Testis (tissue), 2 donors: ENCODE measurements at regions not wholly inside any gene's neighbourhood (a gene's known extent, or its start where the extent isn't known, plus 50 kb on each side); places are given as distances from the start of the nearest gene placed in this dataset.

ENCODE experiments used
- DNase-seq: peaks from one replicate; pipeline ENCODE4 v3.0.0-alpha.2; 2019
- H3K27ac ChIP-seq, 2 donors: fragments of 200-600 bp; sonication (generic); one replicate each; pipeline ENCODE4 v1.5.1; 2019
- H3K27me3 ChIP-seq: fragments of 200-600 bp; sonication (generic); one replicate; pipeline ENCODE4 v1.5.1; 2019
- H3K36me3 ChIP-seq: fragments of 200-600 bp; sonication (generic); one replicate; pipeline ENCODE4 v1.5.1; 2017; ENCODE audit warnings: low read depth; ENCODE audit errors: missing control alignments
- H3K4me1 ChIP-seq: fragments of 200-600 bp; sonication (generic); one replicate; pipeline ENCODE4 v1.5.1; 2019
- H3K4me3 ChIP-seq, 2 donors: fragments of 200-600 bp; sonication (generic); one replicate each; pipeline ENCODE4 v1.5.1; 2017 to 2019
- H3K9me3 ChIP-seq: fragments of 200-600 bp; sonication (generic); one replicate; pipeline ENCODE4 v1.5.1; 2017
- POLR2A ChIP-seq: fragments of 450-650 bp; IDR thresholded peaks from one replicate; pipeline ENCODE4 v1.6.1; 2017; ENCODE audit warnings: antibody characterized with exemption, mild to moderate bottlenecking, moderate library complexity
- WGBS, 2 donors: methylation state at CpG; one replicate each; pipeline ENCODE4 v1.1.5; 2018; 5-methylcytosine and 5-hydroxymethylcytosine counted together
- intact Hi-C: fragments of 100-400 bp; cut with DNase I; formaldehyde crosslinking; loops from one replicate; pipeline ENCODE4 v1.15.1; 2023; ENCODE audit warnings: low total_unique reads
- small RNA-seq, 2 donors: library from RNA; depleted of rRNA; stranded (forward); fragments of <200 nt; gene quantifications; one replicate each; pipeline ENCODE3, GENCODE V24; 2016
- TF ChIP-seq, protein P1 (sequence below), 3 experiments: fragments of 450-650 bp in 2 of 3; fragments of 200-600 bp in 1 of 3; sonication (generic) in 1 of 3; IDR thresholded peaks; one replicate each; pipeline ENCODE4 v1.5.1; 2016 to 2019; ENCODE audit warnings: antibody characterized with exemption in 3 of 3, mild to moderate bottlenecking in 2 of 3, moderate library complexity in 1 of 3

DNA sequence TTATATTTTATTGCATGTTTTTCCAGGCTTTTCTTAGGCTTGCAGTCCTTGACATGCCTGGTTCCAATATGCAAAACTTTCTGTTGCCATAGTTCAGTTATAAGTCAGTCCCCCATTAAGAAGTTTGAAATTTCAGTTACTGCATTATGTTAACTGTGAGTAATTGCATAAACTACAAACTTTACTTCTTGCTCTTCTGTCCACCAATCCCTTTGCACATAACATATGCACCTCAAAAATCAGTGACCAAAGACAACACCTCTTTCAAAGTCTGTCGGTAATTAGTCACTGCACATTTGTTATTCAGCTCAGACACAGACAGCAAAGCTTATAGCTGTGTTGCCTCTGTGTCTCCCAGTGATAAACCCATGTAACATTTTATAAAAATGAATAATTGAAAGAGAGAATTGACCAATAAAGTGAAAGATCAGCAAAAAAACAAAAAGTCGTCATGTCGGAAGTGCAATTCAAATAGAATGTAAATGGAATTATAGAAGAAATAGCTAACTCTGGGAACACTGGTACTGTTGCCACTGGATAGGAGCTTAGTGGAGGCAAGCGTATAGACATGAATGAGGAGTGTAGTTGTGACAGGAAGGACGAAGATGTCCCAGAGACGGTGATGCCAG, 50.3 kb upstream of the BTBD3 start:
- no peaks in the 10 kb centered on the region for H3K36me3 ChIP-seq
- 82 to 85% methylated on average over 6 of the region's 6 CpGs for WGBS, 2 donors
- intact Hi-C loops, result no loop called here
- DNase-seq, result no peak
- no peak overlapping the region for H3K27ac ChIP-seq
- H3K27me3 ChIP-seq, result no peaks in the 10 kb centered on the region
- no peaks in the 10 kb centered on the region for H3K9me3 ChIP-seq
- no peaks in the 10 kb centered on the region for H3K4me1 ChIP-seq
- no peak for TF ChIP-seq POLR2A
- TF ChIP-seq, protein P1, sequence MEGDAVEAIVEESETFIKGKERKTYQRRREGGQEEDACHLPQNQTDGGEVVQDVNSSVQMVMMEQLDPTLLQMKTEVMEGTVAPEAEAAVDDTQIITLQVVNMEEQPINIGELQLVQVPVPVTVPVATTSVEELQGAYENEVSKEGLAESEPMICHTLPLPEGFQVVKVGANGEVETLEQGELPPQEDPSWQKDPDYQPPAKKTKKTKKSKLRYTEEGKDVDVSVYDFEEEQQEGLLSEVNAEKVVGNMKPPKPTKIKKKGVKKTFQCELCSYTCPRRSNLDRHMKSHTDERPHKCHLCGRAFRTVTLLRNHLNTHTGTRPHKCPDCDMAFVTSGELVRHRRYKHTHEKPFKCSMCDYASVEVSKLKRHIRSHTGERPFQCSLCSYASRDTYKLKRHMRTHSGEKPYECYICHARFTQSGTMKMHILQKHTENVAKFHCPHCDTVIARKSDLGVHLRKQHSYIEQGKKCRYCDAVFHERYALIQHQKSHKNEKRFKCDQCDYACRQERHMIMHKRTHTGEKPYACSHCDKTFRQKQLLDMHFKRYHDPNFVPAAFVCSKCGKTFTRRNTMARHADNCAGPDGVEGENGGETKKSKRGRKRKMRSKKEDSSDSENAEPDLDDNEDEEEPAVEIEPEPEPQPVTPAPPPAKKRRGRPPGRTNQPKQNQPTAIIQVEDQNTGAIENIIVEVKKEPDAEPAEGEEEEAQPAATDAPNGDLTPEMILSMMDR (IDR thresholded peaks at IDR 0.05), result no peak
- H3K4me3 ChIP-seq, result no peak overlapping the region

Small RNA genes in the stretch of these regions (small RNA-seq; reads per million reads assigned to genes)
- gene AL080274.1 (0 reads per million in 2 donors), gene RN7SKP111 (0 reads per million in 2 donors)
